Gastroesophageal sphincter (tissue), 4 donors: ENCODE measurements at regions not wholly inside any gene's neighbourhood (a gene's known extent, or its start where the extent isn't known, plus 50 kb on each side); places are given as distances from the start of the nearest gene placed in this dataset.

Experiments
- ATAC-seq: fragments of 150-250 bp; one replicate; pipeline ENCODE4 v1.9.1; 2016; ENCODE audit warnings: mild to moderate bottlenecking, moderate library complexity
- H3K27ac ChIP-seq, 4 donors: fragments of 200-600 bp; sonication (generic) in 3 of 4; 1 replicate in 3 of 4; 2 replicates in 1 of 4; pipeline ENCODE4 v1.5.1; 2016 to 2019
- H3K27me3 ChIP-seq: fragments of 200-600 bp; sonication (generic); one replicate; pipeline ENCODE4 v1.5.1; 2019
- H3K36me3 ChIP-seq, 2 donors: fragments of 200-600 bp; sonication (generic); one replicate each; pipeline ENCODE4 v1.5.1; 2019; ENCODE audit warnings: control low read depth in 1 of 2
- H3K4me1 ChIP-seq, 3 donors: fragments of 200-600 bp; sonication (generic); 1 replicate in 2 of 3; 2 replicates in 1 of 3; pipeline ENCODE4 v1.5.1; 2016 to 2019; ENCODE audit warnings: control low read depth in 2 of 3
- H3K4me3 ChIP-seq, 2 donors: fragments of 200-600 bp; sonication (generic); one replicate each; pipeline ENCODE4 v1.5.1; 2019; ENCODE audit warnings: mild to moderate bottlenecking in 1 of 2, moderate library complexity in 1 of 2
- H3K9me3 ChIP-seq, 3 donors: fragments of 200-600 bp; sonication (generic); one replicate each; pipeline ENCODE4 v1.5.1; 2017 to 2019; ENCODE audit warnings: control low read depth in 2 of 3
- CTCF ChIP-seq, 4 experiments: fragments of 200-600 bp in 2 of 4; fragments of 450-650 bp in 2 of 4; sonication (generic) in 1 of 4; IDR thresholded peaks; one replicate each; pipeline ENCODE4 v1.5.1; 2017 to 2019; ENCODE audit warnings: antibody characterized with exemption in 4 of 4, mild to moderate bottlenecking in 2 of 4, moderate library complexity in 2 of 4
- EP300 ChIP-seq: sonication (generic); formaldehyde crosslinking; IDR thresholded peaks from one replicate; pipeline ENCODE4 v1.6.1; 2017; ENCODE audit warnings: antibody characterized with exemption, mild to moderate bottlenecking
- POLR2A ChIP-seq, 2 donors: fragments of 450-650 bp; IDR thresholded peaks; one replicate each; pipeline ENCODE4 v1.6.1; 2017; ENCODE audit warnings: antibody characterized with exemption in 2 of 2, mild to moderate bottlenecking in 2 of 2, moderate library complexity in 1 of 2
- POLR2AphosphoS5 ChIP-seq: sonication (generic); formaldehyde crosslinking; IDR thresholded peaks from one replicate; pipeline ENCODE4 v1.6.1; 2017; ENCODE audit warnings: antibody characterized with exemption
- WGBS, 2 donors: methylation state at CpG; one replicate each; pipeline ENCODE4 v1.1.5; 2018; ENCODE audit warnings: low coverage in 1 of 2; 5-methylcytosine and 5-hydroxymethylcytosine counted together

- 86 to 100% methylated on average over 1 of the region's 1 CpG for WGBS, 2 donors
- Histone ChIP-seq H3K4me1 (no peaks in the 10 kb centered on the region), H3K27ac (no peak overlapping the region), H3K36me3 (no peaks in the 10 kb centered on the region), H3K27me3 (no peaks in the 10 kb centered on the region), H3K4me3 (no peak overlapping the region), H3K9me3 (no peaks in the 10 kb centered on the region)
- ATAC-seq, result no peak
- TF ChIP-seq EP300 (no peak), POLR2AphosphoS5 (no peak), CTCF (IDR thresholded peaks at IDR 0.05) (no peak), POLR2A (IDR thresholded peaks at IDR 0.05) (no peak)
Observed at GRCh38 chr2:22517141-22517540, 867.8 kb upstream of the KLHL29 start.

- no peaks in the 10 kb centered on the region for H3K27me3 ChIP-seq
- H3K27ac ChIP-seq, result no peak overlapping the region
- H3K9me3 ChIP-seq, result no peaks in the 10 kb centered on the region
- no peaks in the 10 kb centered on the region for H3K4me1 ChIP-seq
- no peak for TF ChIP-seq POLR2AphosphoS5
- TF ChIP-seq CTCF (IDR thresholded peaks at IDR 0.05), result no peak
- TF ChIP-seq EP300, result no peak
- TF ChIP-seq POLR2A (IDR thresholded peaks at IDR 0.05), result no peak
- no peaks in the 10 kb centered on the region for H3K36me3 ChIP-seq
- no peak overlapping the region for H3K4me3 ChIP-seq
- no peak for ATAC-seq
Observed at GRCh38 chr2:22518641-22519040, 866.3 kb upstream of the KLHL29 start.

- Histone ChIP-seq H3K27ac (no peak overlapping the region), H3K9me3 (no peaks in the 10 kb centered on the region), H3K36me3 (no peaks in the 10 kb centered on the region), H3K27me3 (no peaks in the 10 kb centered on the region), H3K4me1 (no peaks in the 10 kb centered on the region), H3K4me3 (no peak overlapping the region)
- WGBS, 2 donors, result 46 to 55% methylated on average over 6 to 7 of the region's 8 CpGs
- TF ChIP-seq CTCF (IDR thresholded peaks at IDR 0.05) (no peak), EP300 (no peak), POLR2A (IDR thresholded peaks at IDR 0.05) (no peak), POLR2AphosphoS5 (no peak)
- peak; percentile 62 for ATAC-seq
Observed at GRCh38 chr2:22520369-22521288, 864.4 kb upstream of the KLHL29 start.

GRCh38 chr2:22521620-22522019, 863.4 kb upstream of the KLHL29 start:
- H3K27me3 ChIP-seq, result no peaks in the 10 kb centered on the region
- no peak for TF ChIP-seq POLR2A (IDR thresholded peaks at IDR 0.05)
- TF ChIP-seq EP300, result no peak
- no peak for TF ChIP-seq CTCF (IDR thresholded peaks at IDR 0.05)
- no peak for TF ChIP-seq POLR2AphosphoS5

GRCh38 chr2:22525681-22526080, 859.3 kb upstream of the KLHL29 start:
- no peak for ATAC-seq
- H3K4me3 ChIP-seq, result no peak overlapping the region
- no peaks in the 10 kb centered on the region for H3K27me3 ChIP-seq
- H3K27ac ChIP-seq, result no peak overlapping the region
- H3K9me3 ChIP-seq, result no peaks in the 10 kb centered on the region
- no peaks in the 10 kb centered on the region for H3K36me3 ChIP-seq
- H3K4me1 ChIP-seq, result no peaks in the 10 kb centered on the region
- TF ChIP-seq POLR2AphosphoS5 (no peak), CTCF (IDR thresholded peaks at IDR 0.05) (no peak), EP300 (no peak)

More at GRCh38 chr2:22521620-22522019, 863.4 kb upstream of the KLHL29 start:
- no peak for ATAC-seq
- H3K36me3 ChIP-seq, result no peaks in the 10 kb centered on the region
- H3K4me3 ChIP-seq, result no peak overlapping the region
- no peaks in the 10 kb centered on the region for H3K9me3 ChIP-seq
- no peak overlapping the region for H3K27ac ChIP-seq
- H3K4me1 ChIP-seq, result no peaks in the 10 kb centered on the region
